ENCODE measurements at regions not wholly inside any gene's neighbourhood (a gene's known extent, or its start where the extent isn't known, plus 50 kb on each side); places are given as distances from the start of the nearest gene placed in this dataset.

- no peaks in the 10 kb centered on the region for H3K4me1 ChIP-seq
- intact Hi-C loops (cut with DNase I), result no loop called here
- TF ChIP-seq POLR2A (IDR thresholded peaks at IDR 0.05) (no peak), POLR2AphosphoS5 (IDR thresholded peaks at IDR 0.05; ENCODE audit: insufficient read depth in 1 of 2, low read depth in 1 of 2) (no peak), CTCF (IDR thresholded peaks at IDR 0.05) (no peak)
- H3K27me3 ChIP-seq, result no peaks in the 10 kb centered on the region
- no peak for DNase-seq (ENCODE audit: extremely low spot score in 2 of 2)
- H3K36me3 ChIP-seq, result no peaks in the 10 kb centered on the region
- no peak overlapping the region for H3K27ac ChIP-seq
- no peaks in the 10 kb centered on the region for H3K9me3 ChIP-seq
- H3K4me3 ChIP-seq, result no peak overlapping the region
Measured at GRCh38 chr16:62568926-62569325, 532.7 kb upstream of the CDH8 start.

- H3K27me3 ChIP-seq, result no peaks in the 10 kb centered on the region
- DNase-seq (ENCODE audit: extremely low spot score in 2 of 2), result no peak
- no peaks in the 10 kb centered on the region for H3K9me3 ChIP-seq
- no peaks in the 10 kb centered on the region for H3K4me1 ChIP-seq
- no peaks in the 10 kb centered on the region for H3K36me3 ChIP-seq
- intact Hi-C loops (cut with DNase I), result no loop called here
- TF ChIP-seq POLR2AphosphoS5 (IDR thresholded peaks at IDR 0.05; ENCODE audit: insufficient read depth in 1 of 2, low read depth in 1 of 2) (no peak), POLR2A (IDR thresholded peaks at IDR 0.05) (no peak), CTCF (IDR thresholded peaks at IDR 0.05) (no peak)
- H3K4me3 ChIP-seq, result no peak overlapping the region
- no peak overlapping the region for H3K27ac ChIP-seq
Measured at GRCh38 chr16:62565706-62566105, 529.5 kb upstream of the CDH8 start.

GRCh38 chr16:62564291-62564690 lies 528.1 kb upstream of the CDH8 start:
- H3K4me3 ChIP-seq, result no peak overlapping the region
- no peaks in the 10 kb centered on the region for H3K27me3 ChIP-seq
- intact Hi-C loops (cut with DNase I), result no loop called here
- no peaks in the 10 kb centered on the region for H3K36me3 ChIP-seq
- TF ChIP-seq POLR2A (IDR thresholded peaks at IDR 0.05), result no peak
- TF ChIP-seq CTCF (IDR thresholded peaks at IDR 0.05), result no peak
- TF ChIP-seq POLR2AphosphoS5 (IDR thresholded peaks at IDR 0.05; ENCODE audit: insufficient read depth in 1 of 2, low read depth in 1 of 2), result no peak
- DNase-seq (ENCODE audit: extremely low spot score in 2 of 2), result no peak
- no peaks in the 10 kb centered on the region for H3K4me1 ChIP-seq
- H3K9me3 ChIP-seq, result no peaks in the 10 kb centered on the region
- H3K27ac ChIP-seq, result no peak overlapping the region

- intact Hi-C loops (cut with DNase I), result no loop called here
- Histone ChIP-seq H3K27ac (no peak overlapping the region), H3K27me3 (no peaks in the 10 kb centered on the region), H3K4me3 (no peak overlapping the region), H3K36me3 (no peaks in the 10 kb centered on the region), H3K4me1 (no peaks in the 10 kb centered on the region), H3K9me3 (no peaks in the 10 kb centered on the region)
- TF ChIP-seq CTCF (IDR thresholded peaks at IDR 0.05), result no peak
- no peak for TF ChIP-seq POLR2AphosphoS5 (IDR thresholded peaks at IDR 0.05; ENCODE audit: insufficient read depth in 1 of 2, low read depth in 1 of 2)
- TF ChIP-seq POLR2A (IDR thresholded peaks at IDR 0.05), result no peak
- no peak for DNase-seq (ENCODE audit: extremely low spot score in 2 of 2)
Measured at GRCh38 chr16:62562121-62562520, 525.9 kb upstream of the CDH8 start.

GRCh38 chr16:62549875-62550274 lies 513.6 kb upstream of the CDH8 start:
- Histone ChIP-seq H3K27ac (no peak overlapping the region), H3K4me3 (no peak overlapping the region), H3K27me3 (no peaks in the 10 kb centered on the region), H3K36me3 (no peaks in the 10 kb centered on the region), H3K4me1 (no peaks in the 10 kb centered on the region), H3K9me3 (no peaks in the 10 kb centered on the region)
- no peak for TF ChIP-seq POLR2A (IDR thresholded peaks at IDR 0.05)
- no peak for TF ChIP-seq CTCF (IDR thresholded peaks at IDR 0.05)
- no peak for TF ChIP-seq POLR2AphosphoS5 (IDR thresholded peaks at IDR 0.05; ENCODE audit: insufficient read depth in 1 of 2, low read depth in 1 of 2)
- DNase-seq (ENCODE audit: extremely low spot score in 2 of 2), result no peak
- intact Hi-C loops (cut with DNase I), result no loop called here

All from vagina (tissue), 2 donors.